ENCODE measurements at regions not wholly inside any gene's neighbourhood (a gene's known extent, or its start where the extent isn't known, plus 50 kb on each side); places are given as distances from the start of the nearest gene placed in this dataset.

DNA sequence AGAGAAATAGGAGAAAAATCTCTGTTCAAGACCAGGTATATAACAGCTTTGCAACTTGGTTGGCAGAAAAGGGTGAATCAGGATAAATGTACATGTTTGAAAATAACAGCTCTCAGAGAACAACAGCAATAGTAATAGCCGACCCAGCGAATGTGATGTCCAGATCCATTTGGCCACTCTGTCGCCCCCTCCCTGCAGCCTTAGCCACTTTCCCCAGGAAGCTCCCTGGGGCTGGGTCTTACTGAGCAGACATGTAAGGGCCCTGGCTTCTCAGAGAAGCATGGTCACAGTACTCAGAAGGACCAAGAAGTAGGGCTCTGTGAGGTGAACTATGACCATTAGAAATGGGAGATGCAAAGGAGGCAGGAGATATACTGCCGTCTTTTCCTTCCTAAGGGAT, 154.1 kb upstream of the SNX19 start:
- Histone ChIP-seq H3K9ac (ENCODE audit: low read length) (no peak overlapping the region), H2AFZ (ENCODE audit: insufficient read depth, low read length, poor library complexity) (no peak overlapping the region), H3K79me2 (ENCODE audit: control insufficient read depth, insufficient read depth, low read length, poor library complexity) (no peaks in the 10 kb centered on the region), H3K18ac (ENCODE audit: low read length) (no peak overlapping the region), H3K9me3 (ENCODE audit: insufficient read depth, low read depth, low read length) (peaks cover 1% of the 10 kb centered on the region), H2BK12ac (ENCODE audit: low read length) (no peak overlapping the region), H3K36me3 (ENCODE audit: control insufficient read depth in 1 of 2, insufficient read depth in 2 of 2, low read length in 2 of 2) (no peaks in the 10 kb centered on the region), H2AK5ac (ENCODE audit: low read length) (no peak overlapping the region), H3K4me2 (ENCODE audit: low read length) (no peak overlapping the region), H3K4me1 (ENCODE audit: control insufficient read depth in 1 of 2, insufficient read depth in 2 of 2, low read length in 2 of 2) (no peaks in the 10 kb centered on the region), H3K4ac (ENCODE audit: low read depth, low read length) (no peak overlapping the region), H3K14ac (ENCODE audit: low read length) (no peak overlapping the region), H3K27me3 (ENCODE audit: insufficient read depth, low read length) (no peaks in the 10 kb centered on the region), H3K4me3 (ENCODE audit: low read depth, low read length) (no peak overlapping the region), H4K8ac (ENCODE audit: low read depth, low read length) (no peak overlapping the region), H2BK5ac (ENCODE audit: low read depth, low read length, poor library complexity) (no peak overlapping the region), H3K23ac (ENCODE audit: low read length) (no peak overlapping the region), H3K79me1 (ENCODE audit: low read length) (no peaks in the 10 kb centered on the region), H4K91ac (ENCODE audit: low read depth, low read length) (no peak overlapping the region), H4K12ac (ENCODE audit: low read depth, low read length) (no peak overlapping the region), H3K27ac (ENCODE audit: low read depth, low read length) (no peak overlapping the region), H2BK120ac (ENCODE audit: insufficient read depth, low read length, poor library complexity) (no peak overlapping the region)
- DNase-seq = no peak
- WGBS (ENCODE audit: extremely low coverage, insufficient coverage, insufficient read length) = no CpG with 5 or more reads among the region's 4 CpGs

DNA sequence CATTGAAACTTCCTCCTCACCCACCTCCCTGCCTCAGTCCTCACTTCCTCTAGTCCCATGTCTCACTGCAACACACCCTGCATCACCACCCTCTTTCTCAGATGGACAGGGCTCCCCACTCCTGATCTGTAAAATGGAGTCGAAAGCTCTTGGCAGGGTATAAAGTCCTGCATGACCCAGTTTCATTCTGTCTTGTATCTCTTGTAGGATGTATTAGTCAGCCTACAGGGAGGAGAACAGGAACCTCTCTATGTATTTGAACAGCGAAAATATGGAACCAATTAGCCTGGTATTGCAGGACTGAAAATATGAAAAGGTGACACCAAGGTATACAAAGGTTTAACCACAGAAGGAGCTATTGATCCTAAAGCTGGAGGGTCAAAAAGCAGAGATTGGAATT, 156.9 kb upstream of the SNX19 start:
- no peaks in the 10 kb centered on the region for H3K36me3 ChIP-seq (ENCODE audit: control insufficient read depth in 1 of 2, insufficient read depth in 2 of 2, low read length in 2 of 2)
- WGBS (ENCODE audit: extremely low coverage, insufficient coverage, insufficient read length) = no CpG with 5 or more reads among the region's 2 CpGs
- H3K27ac ChIP-seq (ENCODE audit: low read depth, low read length) = no peak overlapping the region
- no peak overlapping the region for H3K14ac ChIP-seq (ENCODE audit: low read length)
- no peak overlapping the region for H2BK5ac ChIP-seq (ENCODE audit: low read depth, low read length, poor library complexity)
- peaks cover 1% of the 10 kb centered on the region for H3K9me3 ChIP-seq (ENCODE audit: insufficient read depth, low read depth, low read length)
- H3K18ac ChIP-seq (ENCODE audit: low read length) = no peak overlapping the region
- no peak overlapping the region for H4K91ac ChIP-seq (ENCODE audit: low read depth, low read length)
- no peak overlapping the region for H3K23ac ChIP-seq (ENCODE audit: low read length)
- no peak overlapping the region for H3K4me3 ChIP-seq (ENCODE audit: low read depth, low read length)
- H3K79me1 ChIP-seq (ENCODE audit: low read length) = no peaks in the 10 kb centered on the region
- H2BK120ac ChIP-seq (ENCODE audit: insufficient read depth, low read length, poor library complexity) = no peak overlapping the region
- H4K12ac ChIP-seq (ENCODE audit: low read depth, low read length) = no peak overlapping the region
- H4K8ac ChIP-seq (ENCODE audit: low read depth, low read length) = no peak overlapping the region
- H3K9ac ChIP-seq (ENCODE audit: low read length) = no peak overlapping the region
- H3K27me3 ChIP-seq (ENCODE audit: insufficient read depth, low read length) = no peaks in the 10 kb centered on the region
- no peak overlapping the region for H3K4me2 ChIP-seq (ENCODE audit: low read length)
- DNase-seq = no peak
- no peak overlapping the region for H3K4ac ChIP-seq (ENCODE audit: low read depth, low read length)
- H2AK5ac ChIP-seq (ENCODE audit: low read length) = no peak overlapping the region
- no peak overlapping the region for H2BK12ac ChIP-seq (ENCODE audit: low read length)
- no peaks in the 10 kb centered on the region for H3K79me2 ChIP-seq (ENCODE audit: control insufficient read depth, insufficient read depth, low read length, poor library complexity)
- H2AFZ ChIP-seq (ENCODE audit: insufficient read depth, low read length, poor library complexity) = no peak overlapping the region
- no peaks in the 10 kb centered on the region for H3K4me1 ChIP-seq (ENCODE audit: control insufficient read depth in 1 of 2, insufficient read depth in 2 of 2, low read length in 2 of 2)

DNA sequence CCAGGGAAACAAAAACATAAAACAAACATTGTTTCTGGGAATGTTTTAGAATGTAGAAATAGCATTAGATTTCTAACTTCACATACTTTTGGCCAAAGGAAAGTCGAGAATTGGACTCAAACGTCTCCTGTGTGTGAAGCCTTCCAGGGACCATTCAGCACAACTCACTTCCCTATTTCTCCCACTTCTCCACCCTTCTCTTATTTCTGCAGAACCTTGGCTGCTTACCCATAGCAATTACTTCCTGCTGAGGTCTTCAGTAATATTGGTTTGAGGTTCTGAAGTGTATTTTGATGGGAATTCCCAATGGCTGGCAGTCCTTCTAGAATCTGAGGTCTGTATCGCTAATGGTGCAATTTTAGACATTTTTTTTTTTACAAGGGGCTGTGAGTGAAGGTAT, 158.3 kb upstream of the SNX19 start:
- Histone ChIP-seq H2BK12ac (ENCODE audit: low read length) (no peak overlapping the region), H3K23ac (ENCODE audit: low read length) (no peak overlapping the region), H3K4me2 (ENCODE audit: low read length) (no peak overlapping the region), H4K91ac (ENCODE audit: low read depth, low read length) (no peak overlapping the region), H3K36me3 (ENCODE audit: control insufficient read depth in 1 of 2, insufficient read depth in 2 of 2, low read length in 2 of 2) (no peaks in the 10 kb centered on the region), H2AFZ (ENCODE audit: insufficient read depth, low read length, poor library complexity) (no peak overlapping the region), H3K27ac (ENCODE audit: low read depth, low read length) (no peak overlapping the region), H3K18ac (ENCODE audit: low read length) (no peak overlapping the region), H3K4me3 (ENCODE audit: low read depth, low read length) (no peak overlapping the region), H2BK120ac (ENCODE audit: insufficient read depth, low read length, poor library complexity) (no peak overlapping the region), H2AK5ac (ENCODE audit: low read length) (no peak overlapping the region), H3K9me3 (ENCODE audit: insufficient read depth, low read depth, low read length) (no peaks in the 10 kb centered on the region), H4K8ac (ENCODE audit: low read depth, low read length) (no peak overlapping the region), H3K14ac (ENCODE audit: low read length) (no peak overlapping the region), H4K12ac (ENCODE audit: low read depth, low read length) (no peak overlapping the region), H3K4ac (ENCODE audit: low read depth, low read length) (no peak overlapping the region), H2BK5ac (ENCODE audit: low read depth, low read length, poor library complexity) (no peak overlapping the region), H3K27me3 (ENCODE audit: insufficient read depth, low read length) (no peaks in the 10 kb centered on the region), H3K9ac (ENCODE audit: low read length) (no peak overlapping the region), H3K79me1 (ENCODE audit: low read length) (no peaks in the 10 kb centered on the region), H3K79me2 (ENCODE audit: control insufficient read depth, insufficient read depth, low read length, poor library complexity) (no peaks in the 10 kb centered on the region), H3K4me1 (ENCODE audit: control insufficient read depth in 1 of 2, insufficient read depth in 2 of 2, low read length in 2 of 2) (no peaks in the 10 kb centered on the region)
- no peak for DNase-seq
- no CpG with 5 or more reads among the region's 3 CpGs for WGBS (ENCODE audit: extremely low coverage, insufficient coverage, insufficient read length)

DNA sequence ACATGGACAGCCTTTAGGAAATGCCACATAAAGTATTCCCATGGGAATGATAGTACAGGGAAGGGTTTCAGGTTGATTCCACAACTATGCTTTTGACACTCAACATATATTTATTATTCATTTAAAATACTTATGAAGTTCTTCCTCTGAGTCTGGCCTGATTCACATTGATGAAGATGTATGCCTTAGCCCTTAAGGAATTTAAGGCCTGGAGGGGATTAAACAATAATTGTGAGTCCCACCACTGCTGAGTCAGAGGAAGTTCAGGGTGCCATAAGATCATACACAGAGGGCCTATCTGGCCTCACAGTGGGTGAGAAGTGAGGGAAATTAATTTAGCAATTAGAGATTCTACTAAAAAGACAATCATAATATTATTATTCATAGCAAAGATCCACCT, 161.1 kb upstream of the SNX19 start:
- H3K36me3 ChIP-seq (ENCODE audit: control insufficient read depth in 1 of 2, insufficient read depth in 2 of 2, low read length in 2 of 2) = no peaks in the 10 kb centered on the region
- H3K4me1 ChIP-seq (ENCODE audit: control insufficient read depth in 1 of 2, insufficient read depth in 2 of 2, low read length in 2 of 2) = no peaks in the 10 kb centered on the region
- no peaks in the 10 kb centered on the region for H3K79me1 ChIP-seq (ENCODE audit: low read length)
- no peaks in the 10 kb centered on the region for H3K27me3 ChIP-seq (ENCODE audit: insufficient read depth, low read length)
- no peak overlapping the region for H2AFZ ChIP-seq (ENCODE audit: insufficient read depth, low read length, poor library complexity)
- H2BK12ac ChIP-seq (ENCODE audit: low read length) = no peak overlapping the region
- H2AK5ac ChIP-seq (ENCODE audit: low read length) = no peak overlapping the region
- no peak for DNase-seq
- no peak overlapping the region for H3K18ac ChIP-seq (ENCODE audit: low read length)
- H3K14ac ChIP-seq (ENCODE audit: low read length) = no peak overlapping the region
- H3K23ac ChIP-seq (ENCODE audit: low read length) = no peak overlapping the region
- no peaks in the 10 kb centered on the region for H3K9me3 ChIP-seq (ENCODE audit: insufficient read depth, low read depth, low read length)
- no peak overlapping the region for H2BK120ac ChIP-seq (ENCODE audit: insufficient read depth, low read length, poor library complexity)
- no peak overlapping the region for H4K91ac ChIP-seq (ENCODE audit: low read depth, low read length)
- H4K8ac ChIP-seq (ENCODE audit: low read depth, low read length) = no peak overlapping the region
- no peak overlapping the region for H3K4me3 ChIP-seq (ENCODE audit: low read depth, low read length)
- H3K79me2 ChIP-seq (ENCODE audit: control insufficient read depth, insufficient read depth, low read length, poor library complexity) = no peaks in the 10 kb centered on the region
- no peak overlapping the region for H3K4ac ChIP-seq (ENCODE audit: low read depth, low read length)
- no peak overlapping the region for H3K9ac ChIP-seq (ENCODE audit: low read length)
- H4K12ac ChIP-seq (ENCODE audit: low read depth, low read length) = no peak overlapping the region
- H2BK5ac ChIP-seq (ENCODE audit: low read depth, low read length, poor library complexity) = no peak overlapping the region
- H3K27ac ChIP-seq (ENCODE audit: low read depth, low read length) = no peak overlapping the region
- no peak overlapping the region for H3K4me2 ChIP-seq (ENCODE audit: low read length)

DNA sequence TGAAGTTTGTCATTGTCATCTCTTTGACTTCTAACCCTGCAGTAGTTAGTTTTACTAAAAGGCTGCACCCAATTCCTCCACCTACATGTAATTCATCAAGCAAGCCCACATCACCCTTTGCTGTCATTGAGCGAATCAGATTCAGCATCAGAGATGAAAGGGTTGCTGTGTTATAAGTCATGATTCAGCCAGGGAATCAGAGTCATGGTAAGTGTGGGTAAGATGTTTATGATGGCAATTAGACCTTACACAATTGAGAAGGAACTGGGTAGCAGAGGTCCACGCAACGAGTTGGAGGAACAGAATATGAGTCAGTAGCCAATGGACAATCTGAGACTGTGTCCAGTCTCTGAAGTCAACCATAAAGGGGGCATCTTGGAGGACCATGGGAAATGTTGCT, 162.8 kb upstream of the SNX19 start:
- H2AK5ac ChIP-seq (ENCODE audit: low read length) = no peak overlapping the region

More for the DNA sequence above, 162.8 kb upstream of the SNX19 start:
- WGBS (ENCODE audit: extremely low coverage, insufficient coverage, insufficient read length) = no CpG with 5 or more reads among the region's 3 CpGs
- Histone ChIP-seq H3K9me3 (ENCODE audit: insufficient read depth, low read depth, low read length) (no peaks in the 10 kb centered on the region), H3K4me3 (ENCODE audit: low read depth, low read length) (no peak overlapping the region), H3K9ac (ENCODE audit: low read length) (no peak overlapping the region), H4K12ac (ENCODE audit: low read depth, low read length) (no peak overlapping the region), H2BK5ac (ENCODE audit: low read depth, low read length, poor library complexity) (no peak overlapping the region), H3K4ac (ENCODE audit: low read depth, low read length) (no peak overlapping the region), H3K4me2 (ENCODE audit: low read length) (no peak overlapping the region), H2BK120ac (ENCODE audit: insufficient read depth, low read length, poor library complexity) (no peak overlapping the region), H3K18ac (ENCODE audit: low read length) (no peak overlapping the region), H3K79me1 (ENCODE audit: low read length) (no peaks in the 10 kb centered on the region), H3K79me2 (ENCODE audit: control insufficient read depth, insufficient read depth, low read length, poor library complexity) (no peaks in the 10 kb centered on the region), H2BK12ac (ENCODE audit: low read length) (no peak overlapping the region), H3K27ac (ENCODE audit: low read depth, low read length) (no peak overlapping the region), H3K27me3 (ENCODE audit: insufficient read depth, low read length) (no peaks in the 10 kb centered on the region), H3K23ac (ENCODE audit: low read length) (no peak overlapping the region), H4K8ac (ENCODE audit: low read depth, low read length) (no peak overlapping the region), H4K91ac (ENCODE audit: low read depth, low read length) (no peak overlapping the region), H3K4me1 (ENCODE audit: control insufficient read depth in 1 of 2, insufficient read depth in 2 of 2, low read length in 2 of 2) (no peaks in the 10 kb centered on the region), H3K14ac (ENCODE audit: low read length) (no peak overlapping the region), H2AFZ (ENCODE audit: insufficient read depth, low read length, poor library complexity) (no peak overlapping the region), H3K36me3 (ENCODE audit: control insufficient read depth in 1 of 2, insufficient read depth in 2 of 2, low read length in 2 of 2) (no peaks in the 10 kb centered on the region)
- no peak for DNase-seq
